ENCODE measurements at regions not wholly inside any gene's neighbourhood (a gene's known extent, or its start where the extent isn't known, plus 50 kb on each side); places are given as distances from the start of the nearest gene placed in this dataset.
"Not testable (repeated sequence)": the region's sequence is repeated elsewhere in the genome, so short reads cannot be mapped to it uniquely, and the experiment has no call there.

DNA sequence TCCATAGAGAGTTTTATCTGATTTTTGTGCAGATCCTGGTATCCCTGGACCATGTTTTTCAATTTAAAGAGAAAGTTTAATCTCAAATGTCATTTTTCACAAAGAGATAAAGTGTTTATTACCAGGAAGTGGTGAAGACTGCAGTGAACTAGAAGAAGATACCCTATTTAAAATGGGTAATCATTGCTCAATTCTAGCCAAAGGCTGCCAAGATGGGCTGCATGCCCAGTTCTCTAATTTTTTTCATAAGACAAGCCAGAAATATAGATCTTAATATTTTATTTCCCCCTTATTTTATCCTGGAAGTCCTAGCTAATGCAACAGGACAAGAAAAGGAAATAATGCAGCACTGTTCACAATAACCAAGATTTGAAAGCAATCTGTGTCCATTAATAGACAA lies 343.5 kb downstream of the PCNX1 start:
- H3K4ac ChIP-seq (ENCODE audit: low read depth in 1 of 2, low read length in 2 of 2), result no peak overlapping the region
- no peak overlapping the region for H3K27ac ChIP-seq (ENCODE audit: low read length, poor library complexity, severe bottlenecking)
- no peaks in the 10 kb centered on the region for H3K9me3 ChIP-seq (ENCODE audit: control insufficient read depth, low read length)
- DNase-seq, result no peak
- no peaks in the 10 kb centered on the region for H3K4me1 ChIP-seq (ENCODE audit: control insufficient read depth, insufficient read depth, low read depth, low read length)
- H4K8ac ChIP-seq (ENCODE audit: low read length), result no peak overlapping the region
- H2BK5ac ChIP-seq (ENCODE audit: low read depth, low read length, poor library complexity, severe bottlenecking), result no peak overlapping the region
- no peak overlapping the region for H2BK12ac ChIP-seq (ENCODE audit: low read length in 2 of 2)
- no peak overlapping the region for H3K23ac ChIP-seq (ENCODE audit: low read length in 2 of 2)
- H3K27me3 ChIP-seq (ENCODE audit: control insufficient read depth in 1 of 2, insufficient read depth in 1 of 2, low read length in 2 of 2), result no peaks in the 10 kb centered on the region
- H3K18ac ChIP-seq (ENCODE audit: low read depth in 1 of 2, low read length in 2 of 2), result no peak overlapping the region
- H3K36me3 ChIP-seq (ENCODE audit: control insufficient read depth in 1 of 2, insufficient read depth in 2 of 2, low read depth in 1 of 2, low read length in 2 of 2), result no peaks in the 10 kb centered on the region
- no peak overlapping the region for H3K9ac ChIP-seq (ENCODE audit: low read length)
- H3K14ac ChIP-seq (ENCODE audit: low read length in 2 of 2), result no peak overlapping the region
- H2BK120ac ChIP-seq (ENCODE audit: low read depth, low read length), result no peak overlapping the region
- H2AK5ac ChIP-seq (ENCODE audit: low read length, severe bottlenecking), result no peak overlapping the region
- no peak overlapping the region for H3K4me2 ChIP-seq (ENCODE audit: low read length, poor library complexity, severe bottlenecking)
- no peaks in the 10 kb centered on the region for H3K79me1 ChIP-seq (replicated peaks; ENCODE audit: low read length, poor library complexity, severe bottlenecking)
- no peak overlapping the region for H2BK15ac ChIP-seq (ENCODE audit: low read depth, poor library complexity, severe bottlenecking)
- H2AFZ ChIP-seq (ENCODE audit: low read depth, low read length), result no peak overlapping the region
- H3K4me3 ChIP-seq (ENCODE audit: insufficient read depth in 1 of 2, low read depth in 1 of 2, low read length in 2 of 2), result no peak overlapping the region
- H4K91ac ChIP-seq (ENCODE audit: low read length), result no peak overlapping the region

DNA sequence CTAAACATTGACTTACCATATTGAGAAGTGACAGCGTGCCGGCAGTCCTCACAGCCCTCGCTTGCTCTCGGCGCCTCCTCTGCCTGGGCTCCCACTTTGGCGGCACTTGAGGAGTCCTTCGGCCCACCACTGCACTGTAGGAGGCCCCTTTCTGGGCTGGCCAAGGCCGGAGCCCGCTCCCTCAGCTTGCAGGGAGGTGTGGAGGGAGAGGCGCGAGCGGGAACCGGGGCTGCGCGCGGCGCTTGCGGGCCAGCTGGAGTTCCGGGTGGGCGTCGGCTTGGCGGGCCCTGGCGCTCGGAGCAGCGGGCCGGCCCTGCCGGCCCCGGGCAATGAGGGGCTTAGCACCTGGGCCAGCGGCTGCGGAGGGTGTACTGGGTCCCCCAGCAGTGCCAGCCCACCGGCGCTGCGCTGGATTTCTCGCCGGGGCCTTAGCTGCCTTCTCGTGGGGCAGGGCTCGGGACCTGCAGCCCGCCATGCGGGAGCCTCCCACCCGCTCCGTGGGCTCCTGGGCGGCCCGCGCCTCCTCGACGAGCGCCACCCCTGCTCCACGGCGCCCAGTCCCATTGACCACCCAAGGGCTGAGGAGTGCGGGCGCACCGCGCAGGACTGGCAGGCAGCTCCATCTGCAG lies 346.9 kb downstream of the PCNX1 start:
- not testable (repeated sequence) for DNase-seq

DNA sequence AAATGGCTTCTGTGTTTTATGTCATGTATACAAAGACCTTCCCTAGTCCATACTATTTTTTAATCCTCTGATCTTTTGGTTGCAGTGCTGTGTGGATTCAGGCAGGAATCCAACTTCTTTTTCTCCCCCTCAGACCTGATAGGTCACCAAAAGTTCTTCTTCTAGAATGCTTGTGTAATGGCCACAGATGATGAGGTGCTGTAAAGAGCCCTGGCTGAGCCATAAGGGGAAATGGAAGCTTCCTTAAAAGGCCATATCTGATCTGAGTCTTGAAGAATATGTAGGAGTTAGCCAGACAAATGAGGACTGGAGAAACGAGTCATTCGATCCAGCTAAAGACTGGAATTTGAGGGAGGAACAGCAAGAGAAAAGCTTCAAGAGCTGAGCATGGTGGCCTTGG lies 353.9 kb downstream of the PCNX1 start:
- H3K9me3 ChIP-seq (ENCODE audit: control insufficient read depth, low read length), result peaks cover 37% of the 10 kb centered on the region
- 73% methylated on average over 2 of the region's 2 CpGs for WGBS

More for the DNA sequence above, 346.9 kb downstream of the PCNX1 start:
- not testable (repeated sequence) for H3K4me1 ChIP-seq (ENCODE audit: control insufficient read depth, insufficient read depth, low read depth, low read length); H2AK5ac ChIP-seq (ENCODE audit: low read length, severe bottlenecking); H3K4me3 ChIP-seq (ENCODE audit: insufficient read depth in 1 of 2, low read depth in 1 of 2, low read length in 2 of 2); H3K4me2 ChIP-seq (ENCODE audit: low read length, poor library complexity, severe bottlenecking); H3K27me3 ChIP-seq (ENCODE audit: control insufficient read depth in 1 of 2, insufficient read depth in 1 of 2, low read length in 2 of 2); H3K27ac ChIP-seq (ENCODE audit: low read length, poor library complexity, severe bottlenecking); H3K18ac ChIP-seq (ENCODE audit: low read depth in 1 of 2, low read length in 2 of 2); H2AFZ ChIP-seq (ENCODE audit: low read depth, low read length); H4K91ac ChIP-seq (ENCODE audit: low read length); H2BK12ac ChIP-seq (ENCODE audit: low read length in 2 of 2); H2BK15ac ChIP-seq (ENCODE audit: low read depth, poor library complexity, severe bottlenecking); H4K8ac ChIP-seq (ENCODE audit: low read length); H3K9ac ChIP-seq (ENCODE audit: low read length); H3K14ac ChIP-seq (ENCODE audit: low read length in 2 of 2); H3K23ac ChIP-seq (ENCODE audit: low read length in 2 of 2); H3K36me3 ChIP-seq (ENCODE audit: control insufficient read depth in 1 of 2, insufficient read depth in 2 of 2, low read depth in 1 of 2, low read length in 2 of 2); H3K79me1 ChIP-seq (replicated peaks; ENCODE audit: low read length, poor library complexity, severe bottlenecking); H3K4ac ChIP-seq (ENCODE audit: low read depth in 1 of 2, low read length in 2 of 2); H2BK120ac ChIP-seq (ENCODE audit: low read depth, low read length); H2BK5ac ChIP-seq (ENCODE audit: low read depth, low read length, poor library complexity, severe bottlenecking)
- peaks cover 26% of the 10 kb centered on the region for H3K9me3 ChIP-seq (ENCODE audit: control insufficient read depth, low read length)
- 75% methylated on average over 48 of the region's 53 CpGs for WGBS

DNA sequence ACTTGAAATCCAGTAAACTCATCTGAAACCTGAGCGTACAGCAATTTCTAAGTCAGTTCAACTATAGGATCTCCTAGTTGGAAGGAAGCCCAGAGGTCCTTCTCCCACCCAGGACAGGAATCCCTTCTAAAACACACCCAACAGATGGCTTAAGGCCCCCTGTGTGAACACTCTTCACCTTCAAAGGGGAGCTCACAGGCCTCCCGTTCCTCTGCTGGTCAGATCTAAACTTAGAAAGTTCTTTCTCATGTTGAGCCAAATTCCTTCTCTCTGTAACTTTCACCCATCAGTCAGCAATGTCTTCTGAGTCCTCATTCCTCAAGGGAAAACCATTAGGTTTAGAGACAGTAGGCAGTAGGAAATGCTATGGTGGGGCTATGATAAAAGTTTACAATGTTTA lies 355.2 kb downstream of the PCNX1 start:
- no peak overlapping the region for H4K8ac ChIP-seq (ENCODE audit: low read length)
- no peak overlapping the region for H3K18ac ChIP-seq (ENCODE audit: low read depth in 1 of 2, low read length in 2 of 2)
- no peak overlapping the region for H2AK5ac ChIP-seq (ENCODE audit: low read length, severe bottlenecking)
- H3K23ac ChIP-seq (ENCODE audit: low read length in 2 of 2), result no peak overlapping the region
- no peak overlapping the region for H2BK120ac ChIP-seq (ENCODE audit: low read depth, low read length)
- no peaks in the 10 kb centered on the region for H3K27me3 ChIP-seq (ENCODE audit: control insufficient read depth in 1 of 2, insufficient read depth in 1 of 2, low read length in 2 of 2)
- no peaks in the 10 kb centered on the region for H3K79me1 ChIP-seq (replicated peaks; ENCODE audit: low read length, poor library complexity, severe bottlenecking)
- H2BK15ac ChIP-seq (ENCODE audit: low read depth, poor library complexity, severe bottlenecking), result no peak overlapping the region
- no peaks in the 10 kb centered on the region for H3K36me3 ChIP-seq (ENCODE audit: control insufficient read depth in 1 of 2, insufficient read depth in 2 of 2, low read depth in 1 of 2, low read length in 2 of 2)
- no peak overlapping the region for H2BK5ac ChIP-seq (ENCODE audit: low read depth, low read length, poor library complexity, severe bottlenecking)
- H3K9me3 ChIP-seq (ENCODE audit: control insufficient read depth, low read length), result peaks cover 26% of the 10 kb centered on the region
- H3K4me2 ChIP-seq (ENCODE audit: low read length, poor library complexity, severe bottlenecking), result no peak overlapping the region
- no peak overlapping the region for H2BK12ac ChIP-seq (ENCODE audit: low read length in 2 of 2)
- no peak overlapping the region for H3K4me3 ChIP-seq (ENCODE audit: insufficient read depth in 1 of 2, low read depth in 1 of 2, low read length in 2 of 2)
- H3K4me1 ChIP-seq (ENCODE audit: control insufficient read depth, insufficient read depth, low read depth, low read length), result no peaks in the 10 kb centered on the region
- no peak overlapping the region for H4K91ac ChIP-seq (ENCODE audit: low read length)
- no peak overlapping the region for H3K9ac ChIP-seq (ENCODE audit: low read length)
- H3K4ac ChIP-seq (ENCODE audit: low read depth in 1 of 2, low read length in 2 of 2), result no peak overlapping the region
- H3K14ac ChIP-seq (ENCODE audit: low read length in 2 of 2), result no peak overlapping the region
- H3K27ac ChIP-seq (ENCODE audit: low read length, poor library complexity, severe bottlenecking), result no peak overlapping the region
- no peak for DNase-seq
- 92% methylated on average over 2 of the region's 2 CpGs for WGBS
- H2AFZ ChIP-seq (ENCODE audit: low read depth, low read length), result no peak overlapping the region

More for the DNA sequence above, 353.9 kb downstream of the PCNX1 start:
- no peaks in the 10 kb centered on the region for H3K79me1 ChIP-seq (replicated peaks; ENCODE audit: low read length, poor library complexity, severe bottlenecking)
- DNase-seq, result no peak
- no peak overlapping the region for H3K4me2 ChIP-seq (ENCODE audit: low read length, poor library complexity, severe bottlenecking)
- H3K36me3 ChIP-seq (ENCODE audit: control insufficient read depth in 1 of 2, insufficient read depth in 2 of 2, low read depth in 1 of 2, low read length in 2 of 2), result no peaks in the 10 kb centered on the region
- H4K8ac ChIP-seq (ENCODE audit: low read length), result no peak overlapping the region
- H2BK15ac ChIP-seq (ENCODE audit: low read depth, poor library complexity, severe bottlenecking), result no peak overlapping the region
- H3K4me3 ChIP-seq (ENCODE audit: insufficient read depth in 1 of 2, low read depth in 1 of 2, low read length in 2 of 2), result no peak overlapping the region
- H3K23ac ChIP-seq (ENCODE audit: low read length in 2 of 2), result no peak overlapping the region
- H2BK12ac ChIP-seq (ENCODE audit: low read length in 2 of 2), result no peak overlapping the region
- no peak overlapping the region for H3K27ac ChIP-seq (ENCODE audit: low read length, poor library complexity, severe bottlenecking)
- no peak overlapping the region for H2BK5ac ChIP-seq (ENCODE audit: low read depth, low read length, poor library complexity, severe bottlenecking)
- H3K9ac ChIP-seq (ENCODE audit: low read length), result no peak overlapping the region
- H3K18ac ChIP-seq (ENCODE audit: low read depth in 1 of 2, low read length in 2 of 2), result no peak overlapping the region
- no peak overlapping the region for H4K91ac ChIP-seq (ENCODE audit: low read length)
- no peak overlapping the region for H3K14ac ChIP-seq (ENCODE audit: low read length in 2 of 2)
- no peak overlapping the region for H2AK5ac ChIP-seq (ENCODE audit: low read length, severe bottlenecking)
- no peaks in the 10 kb centered on the region for H3K4me1 ChIP-seq (ENCODE audit: control insufficient read depth, insufficient read depth, low read depth, low read length)
- no peak overlapping the region for H2BK120ac ChIP-seq (ENCODE audit: low read depth, low read length)
- H3K4ac ChIP-seq (ENCODE audit: low read depth in 1 of 2, low read length in 2 of 2), result no peak overlapping the region
- H3K27me3 ChIP-seq (ENCODE audit: control insufficient read depth in 1 of 2, insufficient read depth in 1 of 2, low read length in 2 of 2), result no peaks in the 10 kb centered on the region
- H2AFZ ChIP-seq (ENCODE audit: low read depth, low read length), result no peak overlapping the region

All from mesenchymal stem cell (in vitro differentiated cells and primary cell).